ENCODE measurements at regions not wholly inside any gene's neighbourhood (a gene's known extent, or its start where the extent isn't known, plus 50 kb on each side); places are given as distances from the start of the nearest gene placed in this dataset.
"Not testable (repeated sequence)": the region's sequence is repeated elsewhere in the genome, so short reads cannot be mapped to it uniquely, and the experiment has no call there.

DNA sequence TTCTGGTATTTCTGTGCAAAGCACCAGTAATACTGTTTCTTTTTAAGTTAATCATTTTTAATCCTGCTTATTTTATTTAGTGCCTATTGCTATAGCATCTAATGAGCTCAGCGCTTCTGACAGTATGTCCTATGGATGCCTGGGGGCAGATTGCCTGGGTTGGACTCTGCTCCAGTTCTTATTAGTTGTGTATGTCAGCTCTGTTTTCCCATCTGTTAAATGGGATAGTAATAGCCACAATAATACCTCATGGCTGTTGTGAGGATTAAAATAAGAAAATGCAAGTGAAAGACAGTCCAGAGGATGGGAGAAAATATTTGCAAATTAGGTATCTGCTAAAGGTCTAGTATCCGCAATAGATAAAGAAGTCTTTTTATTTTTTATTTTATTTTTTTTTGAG is 87.0 kb downstream of the UTRN start:
- Histone ChIP-seq H3K27me3 (replicated peaks) (no peaks in the 10 kb centered on the region), H3K36me3 (replicated peaks) (no peaks in the 10 kb centered on the region), H3K27ac (no peak overlapping the region), H3K4me3 (ENCODE audit: low read depth, low read length) (no peak overlapping the region)
- in situ Hi-C loops (cut with HindIII; ENCODE audit: low pct_ligation_motif_present, low sequenced_read_pairs), result no loop called here
- no peak for DNase-seq
- TF ChIP-seq, protein P1, sequence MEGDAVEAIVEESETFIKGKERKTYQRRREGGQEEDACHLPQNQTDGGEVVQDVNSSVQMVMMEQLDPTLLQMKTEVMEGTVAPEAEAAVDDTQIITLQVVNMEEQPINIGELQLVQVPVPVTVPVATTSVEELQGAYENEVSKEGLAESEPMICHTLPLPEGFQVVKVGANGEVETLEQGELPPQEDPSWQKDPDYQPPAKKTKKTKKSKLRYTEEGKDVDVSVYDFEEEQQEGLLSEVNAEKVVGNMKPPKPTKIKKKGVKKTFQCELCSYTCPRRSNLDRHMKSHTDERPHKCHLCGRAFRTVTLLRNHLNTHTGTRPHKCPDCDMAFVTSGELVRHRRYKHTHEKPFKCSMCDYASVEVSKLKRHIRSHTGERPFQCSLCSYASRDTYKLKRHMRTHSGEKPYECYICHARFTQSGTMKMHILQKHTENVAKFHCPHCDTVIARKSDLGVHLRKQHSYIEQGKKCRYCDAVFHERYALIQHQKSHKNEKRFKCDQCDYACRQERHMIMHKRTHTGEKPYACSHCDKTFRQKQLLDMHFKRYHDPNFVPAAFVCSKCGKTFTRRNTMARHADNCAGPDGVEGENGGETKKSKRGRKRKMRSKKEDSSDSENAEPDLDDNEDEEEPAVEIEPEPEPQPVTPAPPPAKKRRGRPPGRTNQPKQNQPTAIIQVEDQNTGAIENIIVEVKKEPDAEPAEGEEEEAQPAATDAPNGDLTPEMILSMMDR (IDR thresholded peaks at IDR 0.05; ENCODE audit: low read depth, low read length, missing control alignments), result no peak

DNA sequence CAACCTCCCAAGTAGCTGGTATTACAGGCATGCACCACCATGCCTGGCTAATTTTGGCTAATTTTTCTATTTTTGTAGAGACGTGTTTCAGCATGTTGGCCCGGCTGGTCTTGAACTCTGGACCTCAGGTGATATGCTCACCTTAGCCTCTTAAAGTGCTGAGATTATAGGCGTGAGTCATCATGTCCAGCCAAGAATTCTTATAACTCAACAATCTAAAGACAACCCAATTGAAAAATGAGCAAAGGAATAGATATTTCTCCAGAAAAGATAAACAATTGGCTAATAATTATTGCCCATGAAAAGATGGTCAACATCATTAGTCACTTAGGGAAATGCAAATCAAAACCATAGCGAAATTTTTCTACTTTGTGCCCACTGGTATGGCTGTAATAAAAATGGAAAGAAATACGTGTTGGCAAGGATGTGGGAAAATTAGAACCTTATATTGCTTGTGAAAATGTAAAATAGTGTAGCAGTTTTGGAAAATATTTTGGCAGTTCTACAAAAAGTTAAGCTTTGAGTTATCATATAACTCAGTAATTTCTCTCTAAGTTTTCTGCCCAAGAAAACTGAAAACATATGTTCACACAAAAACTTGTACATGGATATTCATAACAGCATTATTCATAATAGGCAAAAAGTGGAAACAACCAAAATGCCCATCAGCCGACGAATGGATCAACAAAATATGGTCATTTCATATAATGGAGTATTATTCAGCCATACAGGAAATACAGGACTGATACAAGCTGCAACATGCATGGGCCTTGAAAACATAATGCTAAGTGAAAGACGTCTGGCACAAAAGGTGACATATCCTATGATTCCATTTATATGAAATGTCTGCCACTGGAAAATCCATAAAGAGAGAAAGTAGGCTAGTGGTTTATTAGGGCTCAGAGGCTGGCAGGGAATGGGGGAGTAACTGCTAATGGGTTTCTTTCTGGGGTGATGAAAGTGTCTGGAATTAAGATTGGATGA is 87.8 kb downstream of the UTRN start:
- Histone ChIP-seq H3K27ac (no peak overlapping the region), H3K27me3 (replicated peaks) (no peaks in the 10 kb centered on the region), H3K36me3 (replicated peaks) (no peaks in the 10 kb centered on the region), H3K4me3 (ENCODE audit: low read depth, low read length) (no peak overlapping the region)
- DNase-seq, result no peak
- in situ Hi-C loops (cut with HindIII; ENCODE audit: low pct_ligation_motif_present, low sequenced_read_pairs), result no loop called here
- TF ChIP-seq, protein P1 (IDR thresholded peaks at IDR 0.05; ENCODE audit: low read depth, low read length, missing control alignments), result no peak

DNA sequence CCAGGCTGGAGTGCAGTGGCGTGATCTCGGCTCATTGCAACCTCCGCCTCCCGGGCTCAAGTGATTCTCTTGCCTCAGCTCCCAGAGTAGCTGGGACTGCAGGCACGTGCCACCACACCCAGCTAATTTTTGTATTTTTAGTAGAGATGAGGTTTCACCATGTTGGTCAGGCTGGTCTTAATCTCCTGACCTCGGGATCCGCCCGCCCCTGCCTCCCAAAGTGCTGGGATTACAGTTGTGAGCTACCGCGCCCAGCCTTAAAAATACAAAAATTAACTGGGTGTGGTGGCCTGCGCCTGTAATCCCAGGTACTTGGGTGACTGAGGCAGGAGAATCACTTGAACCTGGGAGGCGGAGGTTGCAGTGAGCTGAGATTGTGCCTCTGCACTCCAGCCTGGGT is 89.4 kb downstream of the UTRN start:
- H3K27ac ChIP-seq; H3K27me3 ChIP-seq (replicated peaks); DNase-seq; in situ Hi-C loops (cut with HindIII; ENCODE audit: low pct_ligation_motif_present, low sequenced_read_pairs); H3K4me3 ChIP-seq (ENCODE audit: low read depth, low read length); H3K36me3 ChIP-seq (replicated peaks): not testable (repeated sequence)

- peak; percentile 58 for DNase-seq
- TF ChIP-seq, protein P1 (IDR thresholded peaks at IDR 0.05; ENCODE audit: low read depth, low read length, missing control alignments), result no peak
- Histone ChIP-seq H3K4me3 (ENCODE audit: low read depth, low read length) (no peak overlapping the region), H3K36me3 (replicated peaks) (no peaks in the 10 kb centered on the region), H3K27ac (peak overlapping the region; percentile 26), H3K27me3 (replicated peaks) (no peaks in the 10 kb centered on the region)
- in situ Hi-C loops (cut with HindIII; ENCODE audit: low pct_ligation_motif_present, low sequenced_read_pairs), result no loop called here
Measured at GRCh38 chr6:144377586-144378210, 92.6 kb downstream of the UTRN start.

DNA sequence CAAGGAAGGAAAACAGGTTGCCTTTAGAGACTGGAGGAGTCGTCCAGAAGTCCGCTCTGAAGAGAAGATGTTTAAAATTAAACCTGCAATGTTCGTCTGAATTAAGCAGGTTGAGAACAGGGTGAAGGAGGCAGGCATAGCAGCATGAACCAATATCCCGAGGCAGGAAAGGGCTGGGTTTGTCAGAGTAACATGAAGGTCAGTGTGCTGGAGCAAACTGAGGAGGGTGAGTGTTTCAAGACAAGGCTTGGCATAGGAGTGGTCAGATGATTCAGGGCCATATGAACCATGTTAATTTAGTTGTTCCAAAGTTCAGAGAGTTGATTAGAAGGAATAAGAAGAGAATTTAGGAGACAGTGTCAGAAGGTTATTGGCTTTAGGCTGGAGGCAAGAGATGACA is 93.3 kb downstream of the UTRN start:
- no peaks in the 10 kb centered on the region for H3K27me3 ChIP-seq (replicated peaks)
- TF ChIP-seq, protein P1 (IDR thresholded peaks at IDR 0.05; ENCODE audit: low read depth, low read length, missing control alignments), result no peak
- no peak overlapping the region for H3K4me3 ChIP-seq (ENCODE audit: low read depth, low read length)
- in situ Hi-C loops (cut with HindIII; ENCODE audit: low pct_ligation_motif_present, low sequenced_read_pairs), result no loop called here
- no peaks in the 10 kb centered on the region for H3K36me3 ChIP-seq (replicated peaks)
- DNase-seq, result no peak
- H3K27ac ChIP-seq, result no peak overlapping the region

GRCh38 chr6:144379356-144379755 is 94.2 kb downstream of the UTRN start:
- H3K27ac ChIP-seq, result peak overlapping the region; percentile 33
- TF ChIP-seq, protein P1 (IDR thresholded peaks at IDR 0.05; ENCODE audit: low read depth, low read length, missing control alignments), result no peak
- H3K36me3 ChIP-seq (replicated peaks), result no peaks in the 10 kb centered on the region
- in situ Hi-C loops (cut with HindIII; ENCODE audit: low pct_ligation_motif_present, low sequenced_read_pairs), result no loop called here
- H3K27me3 ChIP-seq (replicated peaks), result no peaks in the 10 kb centered on the region
- H3K4me3 ChIP-seq (ENCODE audit: low read depth, low read length), result no peak overlapping the region
- peak; percentile 47 for DNase-seq

DNA sequence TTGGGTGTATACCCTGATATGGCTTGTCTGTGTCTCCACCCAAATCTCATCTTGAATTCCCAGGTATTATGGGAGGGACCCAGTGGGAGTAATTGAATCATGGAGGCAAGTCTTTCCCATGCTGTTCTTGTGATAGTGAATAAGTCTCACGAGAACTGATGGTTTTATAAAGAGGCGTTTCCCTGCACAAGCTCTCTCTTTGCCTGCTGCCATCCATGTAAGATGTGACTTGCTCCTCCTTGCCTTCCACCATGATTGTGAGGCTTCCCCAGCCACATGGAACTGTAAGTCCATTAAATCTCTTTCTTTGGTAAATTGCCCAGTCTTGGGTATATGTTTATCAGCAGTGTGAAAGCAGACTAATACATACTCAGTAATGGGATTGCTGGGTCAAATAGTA is 96.4 kb downstream of the UTRN start:
- in situ Hi-C loops (cut with HindIII; ENCODE audit: low pct_ligation_motif_present, low sequenced_read_pairs), result not testable (repeated sequence)

More for the DNA sequence above, 96.4 kb downstream of the UTRN start:
- not testable (repeated sequence) for H3K27ac ChIP-seq; H3K27me3 ChIP-seq (replicated peaks); H3K4me3 ChIP-seq (ENCODE audit: low read depth, low read length); H3K36me3 ChIP-seq (replicated peaks); DNase-seq

Data from brain microvascular endothelial cell (primary cell).